GM08714 (cell line): ENCODE measurements at regions not wholly inside any gene's neighbourhood (a gene's known extent, or its start where the extent isn't known, plus 50 kb on each side); places are given as distances from the start of the nearest gene placed in this dataset.

Experiments used
- H3K4me3 ChIP-seq: fragments of 200-500 bp; sonication (Bioruptor generic); 2 replicates; pipeline ENCODE4 v1.5.1; 2014; ENCODE audit warnings: mild to moderate bottlenecking, low read length, inconsistent platforms
- ZNF274 ChIP-seq: IDR thresholded peaks from 2 replicates; pipeline ENCODE4 v1.6.1; 2012; ENCODE audit warnings: mild to moderate bottlenecking, low read depth, low read length

DNA sequence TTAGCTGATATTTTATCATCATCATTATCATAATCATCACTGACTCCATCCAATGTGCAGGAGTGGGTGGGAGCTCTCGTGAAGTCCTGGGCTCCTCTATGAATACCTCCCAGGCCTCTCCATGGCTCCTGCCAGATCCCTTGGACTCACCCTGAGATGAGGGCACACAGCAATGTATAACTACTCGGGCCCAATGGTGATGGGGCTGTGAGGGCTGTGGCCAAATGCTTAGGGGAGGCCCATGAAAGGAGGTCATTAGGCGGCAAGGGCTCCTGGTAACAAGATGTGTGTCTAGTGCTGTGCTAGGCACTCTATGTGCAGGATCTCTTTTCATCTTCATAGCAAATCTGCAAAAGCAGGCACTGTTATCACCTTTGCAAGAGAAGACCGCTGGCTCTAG is 270.9 kb downstream of the GLRX3 start:
- no peak overlapping the region for H3K4me3 ChIP-seq
- no peak for TF ChIP-seq ZNF274

DNA sequence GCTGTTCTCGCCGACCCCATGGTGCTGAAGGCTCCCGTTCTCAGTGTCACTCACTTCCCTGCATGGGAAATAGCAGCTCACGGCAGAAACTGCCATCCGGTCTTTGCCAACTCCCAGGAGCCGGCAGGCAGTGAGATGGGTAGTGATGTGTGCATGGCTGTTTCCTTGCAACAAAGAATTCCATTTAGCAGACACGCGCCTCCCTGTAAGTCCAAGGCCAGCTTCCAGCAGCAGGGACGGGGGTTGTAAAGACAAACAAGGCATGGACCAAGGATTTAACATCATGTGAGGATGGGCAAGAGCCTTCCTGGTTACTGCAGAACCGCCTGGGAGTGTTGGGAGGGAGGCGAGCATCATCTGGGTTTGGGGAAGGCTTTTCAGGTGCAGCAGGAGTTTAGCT is 273.1 kb downstream of the GLRX3 start:
- H3K4me3 ChIP-seq, result no peak overlapping the region
- no peak for TF ChIP-seq ZNF274

DNA sequence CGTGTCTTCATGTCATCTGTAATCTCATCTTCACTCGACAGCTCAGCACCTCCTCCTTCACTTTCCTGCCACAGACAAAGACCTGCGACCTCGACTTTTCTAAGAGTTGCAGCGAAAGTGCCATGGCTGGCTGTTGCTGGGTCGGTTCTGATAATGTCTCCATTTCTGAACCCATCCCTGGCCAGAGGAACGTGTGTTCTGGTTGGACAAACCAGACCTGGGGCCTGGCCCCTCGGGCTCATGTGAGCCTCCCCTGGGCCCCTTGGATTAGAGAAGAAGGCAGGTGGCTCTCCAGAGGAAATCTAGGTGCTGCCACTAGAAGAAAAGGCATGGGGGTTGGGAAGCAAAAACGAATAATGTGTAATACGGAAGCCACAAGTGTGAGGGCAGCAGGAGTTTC is 273.7 kb downstream of the GLRX3 start:
- no peak overlapping the region for H3K4me3 ChIP-seq
- no peak for TF ChIP-seq ZNF274

DNA sequence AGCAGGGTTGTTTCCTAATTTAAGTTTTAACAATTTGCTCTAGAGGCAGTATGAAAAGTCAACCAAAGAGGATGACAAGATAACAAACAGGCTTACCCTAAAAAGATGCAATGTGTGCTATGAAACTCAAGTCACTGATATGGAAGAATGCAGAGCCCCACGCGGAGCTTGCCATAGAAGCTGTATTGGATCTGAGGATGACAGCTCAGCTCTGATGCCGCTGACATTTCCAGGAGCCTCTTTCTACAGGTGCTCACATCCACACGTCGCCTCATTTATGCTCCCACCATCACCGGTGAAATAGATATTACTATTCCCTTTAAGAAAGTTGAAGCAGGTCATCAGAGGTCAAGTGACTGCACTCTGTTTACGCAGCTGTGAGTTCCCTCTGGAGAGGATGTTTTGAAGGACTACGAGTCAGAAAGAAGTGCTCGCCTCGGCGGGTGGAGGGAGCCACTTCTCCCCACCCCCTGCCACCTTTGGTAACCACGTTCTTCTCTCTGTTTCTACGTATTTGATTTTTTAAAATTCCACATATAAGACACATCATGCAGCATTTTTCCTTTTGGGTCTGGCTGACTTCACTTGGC is 275.4 kb downstream of the GLRX3 start:
- no peak overlapping the region for H3K4me3 ChIP-seq
- TF ChIP-seq ZNF274, result no peak

DNA sequence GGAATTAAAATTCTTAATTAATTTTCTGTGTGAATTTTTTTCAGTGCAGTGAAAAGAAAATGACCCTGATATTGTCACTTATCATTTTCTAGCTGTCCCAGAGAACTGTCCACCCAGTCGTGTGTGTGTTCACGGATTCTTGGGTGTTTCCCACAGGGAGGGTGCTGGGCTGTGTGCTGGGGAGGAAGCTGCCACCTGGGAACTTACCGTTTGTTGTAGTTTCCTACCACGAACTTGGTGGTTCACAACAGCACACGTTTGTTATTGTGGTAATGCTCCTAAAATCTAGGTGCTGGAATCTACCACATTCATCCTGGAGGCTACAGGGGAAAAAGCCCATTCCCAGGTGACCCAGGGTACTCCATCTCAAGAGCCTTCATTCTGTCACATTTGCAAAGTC is 276.1 kb downstream of the GLRX3 start:
- no peak for TF ChIP-seq ZNF274

DNA sequence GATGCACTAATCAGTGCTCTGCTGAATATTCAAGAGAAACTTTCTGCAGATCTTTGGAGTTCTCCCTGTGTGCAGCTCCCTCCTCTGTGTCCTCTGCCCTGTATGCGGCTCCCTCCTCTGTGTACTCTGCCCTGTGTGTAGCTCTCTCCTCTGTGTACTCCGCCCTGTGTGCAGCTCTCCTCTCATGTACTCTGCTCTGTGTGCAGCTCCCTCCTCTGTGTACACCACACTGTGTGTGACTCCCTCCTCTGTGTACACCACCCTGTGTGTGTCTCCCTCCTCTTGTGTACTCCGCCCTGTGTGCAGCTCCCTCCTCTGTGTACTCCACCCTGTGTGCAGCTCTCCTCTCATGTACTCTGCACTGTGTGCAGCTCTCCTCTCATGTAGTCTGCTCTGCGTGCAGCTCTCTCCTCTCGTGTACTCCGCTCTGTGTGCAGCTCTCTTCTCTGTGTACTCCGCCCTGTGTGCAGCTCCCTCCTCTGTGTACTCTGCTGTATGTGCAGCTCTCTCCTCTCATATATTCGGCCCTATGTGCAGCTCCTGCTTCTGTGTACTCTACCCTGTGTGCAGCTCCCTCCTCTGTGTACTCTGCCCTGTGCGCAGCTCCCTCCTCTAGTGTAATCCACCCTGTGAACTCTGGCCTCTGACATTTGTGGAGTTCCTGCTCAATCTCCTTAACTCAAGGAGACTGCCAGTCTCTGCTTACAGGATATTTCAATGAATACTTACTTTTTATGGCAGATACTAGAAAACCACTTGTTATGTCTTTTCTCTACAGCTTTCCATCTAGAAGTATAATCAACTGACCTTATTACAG is 280.4 kb downstream of the GLRX3 start:
- no peak for TF ChIP-seq ZNF274
- H3K4me3 ChIP-seq, result no peak overlapping the region

More for the DNA sequence above, 276.1 kb downstream of the GLRX3 start:
- no peak overlapping the region for H3K4me3 ChIP-seq

DNA sequence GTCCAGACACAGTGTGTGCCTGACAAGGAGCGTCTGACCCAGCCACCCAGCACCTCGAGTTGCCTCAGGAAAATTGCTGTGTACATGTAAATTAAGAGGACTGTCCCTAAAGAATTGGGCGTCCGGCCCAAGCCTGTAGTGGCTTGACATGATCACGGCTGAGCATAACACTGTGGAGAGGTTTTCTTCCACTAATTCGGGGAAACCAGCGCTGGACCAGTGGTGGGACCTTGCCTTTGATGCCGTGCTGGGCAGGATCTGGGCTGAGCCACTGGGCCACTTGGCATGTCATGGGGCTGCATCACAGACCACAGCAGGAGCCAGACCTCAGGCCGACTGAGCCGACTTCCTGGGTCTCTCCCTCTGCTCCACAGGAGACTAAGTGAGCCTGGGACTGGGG is 282.5 kb downstream of the GLRX3 start:
- no peak overlapping the region for H3K4me3 ChIP-seq
- TF ChIP-seq ZNF274, result no peak

DNA sequence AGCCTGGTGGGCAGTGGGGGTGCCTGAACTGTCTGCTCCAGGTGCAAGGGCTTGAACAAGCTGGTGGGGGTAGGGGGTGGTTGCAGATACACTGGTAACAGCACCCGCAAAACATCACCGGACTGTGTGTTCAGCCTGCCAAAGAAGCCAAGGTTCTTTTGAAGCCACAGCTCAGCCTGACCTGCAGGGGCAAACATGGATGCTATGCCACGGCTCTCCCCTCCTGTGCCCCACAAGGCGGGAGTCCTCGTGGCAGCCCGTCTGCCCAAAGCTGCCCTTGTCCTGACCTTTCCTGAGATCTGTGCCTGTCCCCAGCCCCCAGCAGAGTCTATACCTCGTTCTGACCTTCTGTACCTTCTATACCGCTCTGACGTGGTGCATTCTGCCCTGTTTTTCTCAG is 285.7 kb downstream of the GLRX3 start:
- no peak for TF ChIP-seq ZNF274
- H3K4me3 ChIP-seq, result no peak overlapping the region

DNA sequence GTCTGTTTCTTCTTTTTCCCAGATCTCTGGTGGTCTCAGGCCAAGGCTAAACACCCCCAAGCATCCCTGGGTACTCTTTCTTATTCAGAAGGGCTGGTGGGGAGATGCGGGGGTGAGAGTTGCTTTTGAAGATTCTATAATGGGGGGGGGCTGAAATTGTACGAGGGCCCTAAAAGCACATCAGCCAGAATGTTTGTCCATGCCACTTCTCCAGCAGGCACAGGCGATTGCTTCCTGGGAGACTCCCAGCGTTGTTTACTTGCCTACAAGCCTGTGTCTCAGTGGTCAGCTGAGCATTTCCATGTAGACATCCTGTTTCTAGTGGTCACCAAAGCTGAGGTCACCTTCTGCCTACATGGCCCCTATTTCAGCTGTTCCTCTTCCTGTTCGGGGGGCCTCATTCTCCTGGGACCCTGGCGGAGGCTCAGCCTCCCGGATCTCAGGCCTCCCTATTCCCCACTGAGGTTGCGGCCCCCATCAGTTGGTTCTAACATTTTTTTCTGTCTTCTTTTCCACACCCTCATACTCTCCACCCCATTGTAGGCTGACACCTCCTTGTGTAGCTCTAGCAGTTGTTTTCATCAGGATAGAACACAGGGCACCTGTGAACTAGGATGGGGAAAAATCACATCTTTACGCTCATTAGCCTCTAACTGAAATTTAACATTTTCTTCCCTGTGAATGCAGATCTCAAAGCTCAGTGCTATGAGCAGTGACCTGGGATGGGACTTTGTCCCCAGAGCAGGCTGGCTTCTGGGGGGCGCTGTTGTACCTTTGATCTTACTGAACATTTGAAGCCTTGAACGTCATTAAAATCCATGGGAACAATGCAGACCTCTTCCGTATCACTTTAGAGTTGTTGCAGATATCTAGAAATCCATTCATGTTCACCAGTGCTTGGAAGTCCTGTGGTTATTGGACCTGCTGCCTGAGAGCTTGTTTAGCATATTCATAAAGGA is 286.5 kb downstream of the GLRX3 start:
- H3K4me3 ChIP-seq, result no peak overlapping the region
- no peak for TF ChIP-seq ZNF274

DNA sequence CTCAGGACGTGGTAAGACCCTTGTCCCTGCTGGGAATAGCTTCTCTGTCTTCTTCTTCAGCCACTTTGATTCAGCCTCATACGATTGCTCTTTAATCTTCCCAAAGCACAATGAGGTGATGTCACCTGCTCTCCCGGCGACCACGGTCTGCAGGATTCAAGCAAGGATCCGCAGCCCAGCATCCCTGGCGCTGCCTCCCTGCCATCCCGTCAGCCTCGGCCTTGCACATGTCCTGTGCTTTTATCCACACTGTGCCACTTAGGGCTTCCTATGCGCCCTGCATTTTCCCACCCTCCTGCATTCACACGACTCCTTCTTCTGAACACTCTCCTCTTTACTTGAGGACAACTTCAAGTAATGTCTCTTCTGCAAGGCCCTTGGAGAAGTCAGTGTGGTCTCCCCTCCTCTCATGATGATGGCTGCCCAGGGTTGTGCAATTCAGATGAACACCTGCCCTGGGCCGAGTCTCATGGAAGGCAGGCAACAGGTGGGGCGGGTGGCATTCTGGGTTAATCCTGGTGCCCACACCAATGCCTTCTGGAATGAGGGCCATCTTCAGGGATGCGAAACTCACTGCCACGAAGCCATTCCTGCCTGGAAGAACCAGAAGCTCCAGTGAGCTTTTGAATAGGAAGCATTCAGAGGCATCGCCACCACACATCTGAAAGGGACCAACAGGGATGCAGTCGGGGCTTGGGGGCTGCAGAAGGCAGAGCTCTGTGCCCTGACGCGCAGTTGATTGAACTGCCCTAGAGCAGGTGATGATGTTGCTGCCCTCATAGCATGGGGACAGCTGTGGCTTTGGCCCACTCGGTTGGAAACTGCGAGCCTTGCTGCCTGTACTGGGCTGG is 287.5 kb downstream of the GLRX3 start:
- TF ChIP-seq ZNF274, result no peak
- H3K4me3 ChIP-seq, result no peak overlapping the region

DNA sequence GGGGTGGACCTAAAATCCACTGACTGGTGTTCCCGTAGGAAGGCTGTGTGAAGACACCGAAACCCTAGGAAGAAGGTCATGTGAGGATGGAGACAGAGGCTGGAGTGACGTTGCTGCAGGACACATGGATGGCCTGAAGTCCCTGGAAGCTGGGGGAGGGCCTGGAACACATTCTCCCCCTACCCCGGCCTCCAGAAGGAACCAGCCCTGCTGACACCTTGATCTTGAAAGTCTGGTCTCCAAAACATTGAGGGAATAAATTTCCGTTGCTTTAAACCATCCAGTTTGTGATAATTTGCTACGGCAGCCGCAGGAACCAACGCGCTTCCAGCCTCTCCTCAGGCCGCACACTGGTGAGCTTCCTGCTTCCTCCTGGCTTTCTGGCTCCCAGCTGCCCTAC is 288.2 kb downstream of the GLRX3 start:
- no peak for TF ChIP-seq ZNF274
- H3K4me3 ChIP-seq, result no peak overlapping the region

DNA sequence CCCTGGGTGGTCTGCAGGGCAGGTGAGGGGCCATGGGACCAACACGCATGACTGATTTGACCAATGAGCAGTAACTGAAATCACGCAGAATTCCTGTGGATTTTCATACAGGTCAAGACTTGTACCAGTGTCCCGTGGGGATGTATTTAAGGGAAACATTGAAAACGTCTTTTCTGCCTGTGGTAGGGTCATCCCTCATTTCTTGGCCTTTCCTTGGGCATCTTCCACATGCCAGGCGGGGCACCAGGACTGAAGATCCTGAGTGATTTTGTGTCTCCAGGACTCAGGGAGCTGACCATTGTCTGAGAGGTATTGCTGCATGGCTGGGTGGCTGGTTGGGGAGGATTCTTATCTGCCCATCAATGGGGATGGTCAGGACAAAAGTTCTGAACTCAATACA is 289.0 kb downstream of the GLRX3 start:
- H3K4me3 ChIP-seq, result no peak overlapping the region
- no peak for TF ChIP-seq ZNF274

DNA sequence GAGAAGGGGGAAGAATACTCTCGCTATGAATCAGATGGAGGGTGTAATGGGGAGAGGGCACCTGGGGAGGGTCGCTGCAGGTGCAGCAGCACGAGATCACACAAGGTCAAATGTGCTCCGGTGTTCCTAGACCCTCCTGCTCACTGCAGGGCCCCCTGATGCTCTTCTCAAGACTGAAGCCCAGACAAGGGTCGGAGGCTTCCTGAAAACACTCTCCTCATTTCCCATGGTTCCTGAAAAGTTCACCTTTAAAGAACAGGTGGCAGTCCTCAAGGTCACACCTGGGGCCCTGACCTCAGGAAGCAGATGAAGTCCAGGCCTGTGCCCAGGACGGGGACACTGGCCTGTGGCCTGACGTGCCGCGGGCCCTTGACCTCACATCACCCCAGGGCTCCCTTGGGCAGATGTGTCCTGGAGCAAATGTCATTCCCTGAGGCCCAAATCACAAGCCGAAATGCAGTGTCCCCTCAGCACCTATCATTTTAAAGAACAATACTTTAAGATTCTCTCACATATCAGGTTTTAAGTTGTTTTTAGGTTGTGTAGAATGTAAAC is 289.8 kb downstream of the GLRX3 start:
- no peak overlapping the region for H3K4me3 ChIP-seq
- TF ChIP-seq ZNF274, result no peak
